Spleen (tissue), 7 donors: ENCODE measurements at regions not wholly inside any gene's neighbourhood (a gene's known extent, or its start where the extent isn't known, plus 50 kb on each side); places are given as distances from the start of the nearest gene placed in this dataset.

Experiments
- CTCF ChIP-seq, 11 experiments: fragments of 200-600 bp in 7 of 11; fragments of 450-650 bp in 4 of 11; sonication (generic) in 4 of 11; IDR thresholded peaks in 8 of 11; conservative IDR thresholded peaks in 3 of 11; 1 replicate in 7 of 11; 2 replicates in 4 of 11; pipeline versions ENCODE4 v1.4.0 to v1.8.0; 2016 to 2021; ENCODE audit warnings: antibody characterized with exemption in 11 of 11, inconsistent platforms in 4 of 11, mild to moderate bottlenecking in 1 of 11
- POLR2A ChIP-seq, 3 donors: fragments of 450-650 bp; IDR thresholded peaks; one replicate each; pipeline ENCODE4 v1.5.1; 2017; ENCODE audit warnings: antibody characterized with exemption in 3 of 3, mild to moderate bottlenecking in 1 of 3
- POLR2AphosphoS5 ChIP-seq, 3 donors: sonication (generic); formaldehyde crosslinking; IDR thresholded peaks; one replicate each; pipeline ENCODE4 v1.5.1; 2017; ENCODE audit warnings: antibody characterized with exemption in 3 of 3
- donor health status: DM: no; HTN: no; CAD: no; lungs with moderate emphysema.
- donor health status: DM: no; HTN: no; CAD: no.
- donor health status: DM: no; HTN: no; CAD: no.

DNA sequence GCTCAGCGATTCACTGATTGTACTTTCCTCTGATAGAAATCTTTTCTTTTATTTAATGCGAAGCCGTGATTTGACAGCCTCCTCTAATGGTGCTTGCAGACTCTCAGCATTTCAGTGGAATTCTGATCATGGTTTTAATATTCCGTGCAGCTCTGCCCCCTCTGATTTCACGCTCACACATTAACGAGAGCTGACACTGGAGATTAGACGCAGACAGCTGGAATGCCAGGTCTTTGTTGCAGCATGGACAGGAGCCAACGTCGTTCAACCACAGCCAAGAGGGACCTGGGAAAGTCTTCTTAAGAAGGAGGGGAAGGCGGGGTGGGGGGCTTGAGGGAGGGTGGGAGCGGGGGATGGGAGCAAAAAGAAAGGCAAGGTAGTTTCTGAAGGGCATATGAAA lies 186.4 kb downstream of the BLID start:
- TF ChIP-seq CTCF (IDR thresholded peaks at IDR 0.05 in 8 of 11, conservative IDR thresholded peaks at IDR 0.05 in 3 of 11) (no peak), POLR2AphosphoS5 (IDR thresholded peaks at IDR 0.05) (no peak), POLR2A (IDR thresholded peaks at IDR 0.05) (no peak)
